ENCODE measurements at regions not wholly inside any gene's neighbourhood (a gene's known extent, or its start where the extent isn't known, plus 50 kb on each side); places are given as distances from the start of the nearest gene placed in this dataset.

DNA sequence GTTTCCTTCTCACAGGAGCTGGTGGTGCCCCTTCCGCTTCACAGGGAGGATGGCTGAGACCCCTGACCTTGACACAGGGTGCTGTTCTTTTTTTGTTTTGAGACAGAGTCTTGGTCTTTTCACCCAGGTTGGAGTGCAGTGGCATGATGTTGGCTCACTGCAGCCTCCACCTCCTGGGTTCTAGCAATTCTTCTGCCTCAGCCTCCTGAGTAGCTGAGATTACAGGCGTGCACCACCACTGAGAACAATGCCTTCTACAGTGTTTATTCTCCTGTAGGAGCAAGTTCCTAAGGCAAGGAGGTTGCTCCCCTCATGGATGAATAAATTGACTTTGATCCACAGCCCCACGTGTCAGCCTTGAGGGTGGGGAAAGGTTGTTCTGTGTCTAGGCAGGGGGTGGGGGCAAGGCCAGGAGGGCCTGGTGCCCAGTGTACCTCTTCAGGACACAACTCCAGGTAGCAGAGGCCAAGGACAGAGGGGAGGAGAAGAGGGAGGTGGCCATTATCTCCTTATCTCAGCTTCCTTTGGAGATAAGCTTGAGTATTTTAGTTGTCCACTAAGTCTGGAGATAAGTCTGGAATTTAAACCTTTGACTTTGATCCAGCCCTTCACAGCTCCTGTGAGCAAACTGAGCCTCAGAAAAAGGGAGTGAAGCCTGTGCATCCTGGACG, 159.4 kb downstream of the SEC14L1 start:
- H3K27me3 ChIP-seq = no peaks in the 10 kb centered on the region
- no peak overlapping the region for H3K4me3 ChIP-seq
- H3K9me3 ChIP-seq = peaks cover 0 to 7% of the 10 kb centered on the region in 2 donors
- no peaks in the 10 kb centered on the region for H3K36me3 ChIP-seq
- no peaks in the 10 kb centered on the region for H3K4me1 ChIP-seq
- no peak overlapping the region for H3K27ac ChIP-seq
- TF ChIP-seq, protein P1, sequence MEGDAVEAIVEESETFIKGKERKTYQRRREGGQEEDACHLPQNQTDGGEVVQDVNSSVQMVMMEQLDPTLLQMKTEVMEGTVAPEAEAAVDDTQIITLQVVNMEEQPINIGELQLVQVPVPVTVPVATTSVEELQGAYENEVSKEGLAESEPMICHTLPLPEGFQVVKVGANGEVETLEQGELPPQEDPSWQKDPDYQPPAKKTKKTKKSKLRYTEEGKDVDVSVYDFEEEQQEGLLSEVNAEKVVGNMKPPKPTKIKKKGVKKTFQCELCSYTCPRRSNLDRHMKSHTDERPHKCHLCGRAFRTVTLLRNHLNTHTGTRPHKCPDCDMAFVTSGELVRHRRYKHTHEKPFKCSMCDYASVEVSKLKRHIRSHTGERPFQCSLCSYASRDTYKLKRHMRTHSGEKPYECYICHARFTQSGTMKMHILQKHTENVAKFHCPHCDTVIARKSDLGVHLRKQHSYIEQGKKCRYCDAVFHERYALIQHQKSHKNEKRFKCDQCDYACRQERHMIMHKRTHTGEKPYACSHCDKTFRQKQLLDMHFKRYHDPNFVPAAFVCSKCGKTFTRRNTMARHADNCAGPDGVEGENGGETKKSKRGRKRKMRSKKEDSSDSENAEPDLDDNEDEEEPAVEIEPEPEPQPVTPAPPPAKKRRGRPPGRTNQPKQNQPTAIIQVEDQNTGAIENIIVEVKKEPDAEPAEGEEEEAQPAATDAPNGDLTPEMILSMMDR (IDR thresholded peaks at IDR 0.05) = no peak
- DNase-seq (ENCODE audit: low spot score) = no peak

DNA sequence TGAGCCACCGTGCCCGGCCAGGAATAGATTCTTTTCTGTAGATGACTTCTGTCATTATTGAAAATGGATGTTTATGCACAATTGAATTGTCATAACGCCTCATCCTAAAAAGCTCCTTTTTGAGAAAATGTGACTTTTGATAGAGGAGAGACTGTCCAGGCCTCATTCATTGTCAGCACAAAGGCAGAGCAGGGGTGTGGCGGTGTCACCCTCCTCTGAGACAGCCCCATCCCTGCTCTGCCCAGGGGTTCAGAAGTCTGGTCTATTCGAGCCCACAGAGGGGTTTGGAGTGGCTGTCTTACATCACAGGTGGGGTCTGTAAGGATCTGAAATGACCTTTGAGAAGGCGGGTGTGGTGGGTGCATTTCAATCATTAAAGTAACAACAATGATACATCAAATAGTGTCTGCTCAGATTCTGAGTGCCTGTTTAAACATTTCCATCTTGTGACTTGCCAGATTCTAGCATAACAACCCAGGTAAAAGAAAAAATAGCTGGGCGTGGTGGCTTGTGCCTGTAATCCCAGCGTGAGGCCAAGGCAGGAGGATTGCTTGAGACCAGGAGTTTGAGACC, 161.0 kb downstream of the SEC14L1 start:
- Histone ChIP-seq H3K27me3 (no peaks in the 10 kb centered on the region), H3K4me3 (no peak overlapping the region), H3K27ac (no peak overlapping the region), H3K9me3 (peaks cover 0 to 7% of the 10 kb centered on the region in 2 donors), H3K4me1 (no peaks in the 10 kb centered on the region), H3K36me3 (no peaks in the 10 kb centered on the region)
- TF ChIP-seq, protein P1 (IDR thresholded peaks at IDR 0.05) = no peak
- no peak for DNase-seq (ENCODE audit: low spot score)

DNA sequence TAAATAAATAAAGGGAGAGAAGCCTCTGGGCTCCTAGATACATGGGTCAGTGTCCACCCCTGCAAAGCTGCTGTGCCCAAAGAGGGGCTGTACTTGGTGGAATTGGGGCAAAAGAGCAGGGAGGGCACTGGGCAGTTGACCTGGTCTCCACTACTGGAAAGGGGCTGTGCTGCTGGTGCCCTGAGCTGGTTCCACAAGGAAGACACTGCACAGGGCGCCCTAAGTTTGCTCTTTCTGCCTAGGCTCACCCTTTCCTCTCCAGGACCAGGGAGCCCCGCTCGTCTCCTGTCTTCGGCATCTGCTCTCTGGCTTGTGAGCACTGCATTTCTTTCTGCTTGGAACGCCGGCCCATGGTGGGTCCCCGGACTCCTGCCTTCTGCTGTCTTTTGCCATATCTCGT, 161.9 kb downstream of the SEC14L1 start:
- H3K27me3 ChIP-seq = no peaks in the 10 kb centered on the region
- H3K9me3 ChIP-seq = peaks cover 0 to 7% of the 10 kb centered on the region in 2 donors
- H3K4me1 ChIP-seq = peaks cover 0 to 4% of the 10 kb centered on the region in 2 donors
- no peak for DNase-seq (ENCODE audit: low spot score)
- H3K36me3 ChIP-seq = no peaks in the 10 kb centered on the region
- H3K27ac ChIP-seq = no peak overlapping the region
- H3K4me3 ChIP-seq = no peak overlapping the region
- TF ChIP-seq, protein P1 (IDR thresholded peaks at IDR 0.05) = no peak

DNA sequence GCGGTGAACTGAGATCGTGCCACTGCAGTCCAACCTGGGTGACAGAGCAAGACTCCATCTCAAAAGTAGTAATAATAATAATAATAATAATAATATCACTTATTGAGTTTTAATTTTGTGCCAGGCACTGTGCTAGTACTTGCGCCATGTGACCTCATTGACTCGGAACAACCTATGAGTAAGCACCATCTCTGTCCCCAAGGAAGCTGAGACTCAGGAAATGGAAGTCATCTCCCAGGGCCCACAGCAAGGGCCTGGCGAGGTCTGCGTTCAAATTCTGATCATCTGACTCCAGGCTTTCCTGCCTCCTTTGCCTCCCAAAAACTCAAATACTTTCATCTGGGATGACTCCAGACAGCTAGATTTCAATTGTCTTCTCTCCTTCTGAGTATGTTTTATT, 162.9 kb downstream of the SEC14L1 start:
- Histone ChIP-seq H3K4me1 (peaks cover 0 to 11% of the 10 kb centered on the region in 2 donors), H3K27me3 (no peaks in the 10 kb centered on the region), H3K9me3 (peaks cover 0 to 7% of the 10 kb centered on the region in 2 donors), H3K36me3 (no peaks in the 10 kb centered on the region), H3K27ac (no peak overlapping the region), H3K4me3 (no peak overlapping the region)
- TF ChIP-seq, protein P1 (IDR thresholded peaks at IDR 0.05) = no peak
- no peak for DNase-seq (ENCODE audit: low spot score)

DNA sequence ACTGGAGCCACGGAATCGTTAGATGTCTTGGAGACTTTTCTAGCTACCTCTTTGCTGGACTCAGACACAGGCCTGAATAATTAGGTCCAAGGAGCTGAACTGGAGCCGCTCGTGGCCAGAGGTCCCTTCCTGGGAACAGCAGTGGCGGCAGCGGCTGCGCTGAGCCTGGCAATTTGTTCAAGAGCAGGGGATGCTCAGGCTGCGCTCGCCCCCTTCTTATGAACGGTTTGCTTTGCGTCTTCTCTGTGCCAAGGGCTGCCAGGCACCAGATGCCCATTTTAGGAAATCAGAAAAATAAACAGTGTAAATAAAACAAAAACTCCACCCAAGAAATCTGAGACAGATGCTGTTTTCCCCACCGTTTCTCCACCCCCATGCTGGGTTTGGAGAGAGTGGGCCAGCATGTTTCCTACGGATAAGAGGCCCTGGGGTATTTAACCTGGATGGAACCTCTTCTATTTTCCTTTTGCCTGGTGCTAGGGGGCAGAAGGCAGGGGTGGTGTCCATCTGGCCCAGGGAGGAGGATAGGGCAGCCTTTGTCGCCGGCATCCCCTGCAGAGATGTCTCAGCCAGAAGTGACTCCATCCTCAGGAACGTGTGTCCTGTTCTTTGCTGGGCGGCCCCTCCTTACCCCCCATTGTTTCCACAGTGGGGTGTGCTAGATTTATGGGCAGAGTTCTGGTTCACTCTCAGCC, 163.4 kb downstream of the SEC14L1 start:
- no peaks in the 10 kb centered on the region for H3K36me3 ChIP-seq
- DNase-seq (ENCODE audit: low spot score) = no peak
- H3K9me3 ChIP-seq = peaks cover 0 to 2% of the 10 kb centered on the region in 2 donors
- TF ChIP-seq, protein P1 (IDR thresholded peaks at IDR 0.05) = no peak
- no peak overlapping the region for H3K27ac ChIP-seq
- no peaks in the 10 kb centered on the region for H3K27me3 ChIP-seq
- peaks cover 0 to 16% of the 10 kb centered on the region in 2 donors for H3K4me1 ChIP-seq
- H3K4me3 ChIP-seq = no peak overlapping the region

Data from right atrium auricular region (tissue), 2 donors.